Endothelial cell of umbilical vein (primary cell): ENCODE measurements at regions not wholly inside any gene's neighbourhood (a gene's known extent, or its start where the extent isn't known, plus 50 kb on each side); places are given as distances from the start of the nearest gene placed in this dataset.

ENCODE experiments used
- BruUV-seq: library from RNA; stranded (reverse); fragments of 400-500 nt; replicated peaks from 2 replicates; lab custom pipeline; 2021; lab: Mats Ljungman, UMichigan
- CTCF ChIA-PET: fragments of 300-600, 350-600 bp; sonication (Branson Sonifier 250); formaldehyde crosslinking; loops from one replicate; lab custom pipeline; 2021; ENCODE audit warnings: antibody characterized with exemption, inconsistent platforms; lab: Charles Lee
- POLR2A ChIA-PET: fragments of 300-600, 350-600 bp; sonication (Branson Sonifier 250); formaldehyde crosslinking; loops from one replicate; lab custom pipeline; 2021; ENCODE audit warnings: antibody characterized with exemption, inconsistent platforms; lab: Charles Lee
- DNase-seq: peaks from one replicate; pipeline ENCODE4 v3.0.0-alpha.2; 2011; ENCODE audit warnings: low read depth, low spot score
- FAIRE-seq: peaks from 2 replicates; lab custom pipeline; 2011; peaks lifted over from hg19 to GRCh38; lab: Jason Lieb, UNC
- H2AFZ ChIP-seq: 2 replicates; pipeline ENCODE4 v1.6.0; 2012; ENCODE audit warnings: low read depth, low read length, control low read depth, inconsistent platforms
- H3K27ac ChIP-seq: 2 replicates; pipeline ENCODE4 v1.5.1; 2011; ENCODE audit warnings: low read depth, mild to moderate bottlenecking, control low read depth, low read length, moderate library complexity; ENCODE audit not compliant: insufficient read depth
- H3K27me3 ChIP-seq, 2 experiments: 2 replicates each; pipeline versions ENCODE4 v1.6.0 to v1.6.1; 2011; ENCODE audit warnings: low read length in 2 of 2, mixed read lengths in 1 of 2; ENCODE audit not compliant: control insufficient read depth in 2 of 2, insufficient read depth in 2 of 2
- H3K36me3 ChIP-seq, 2 experiments: 2 replicates in 1 of 2; 3 replicates in 1 of 2; pipeline ENCODE4 v1.5.1; 2011; ENCODE audit warnings: low read length in 2 of 2, mild to moderate bottlenecking in 1 of 2, moderate library complexity in 1 of 2; ENCODE audit not compliant: control insufficient read depth in 2 of 2, insufficient read depth in 2 of 2; ENCODE audit errors: extremely low read depth in 1 of 2
- H3K4me1 ChIP-seq: 3 replicates; pipeline ENCODE4 v1.5.1; 2011; ENCODE audit warnings: mild to moderate bottlenecking, low read length; ENCODE audit not compliant: control insufficient read depth, insufficient read depth; ENCODE audit errors: extremely low read depth
- H3K4me2 ChIP-seq: 2 replicates; pipeline ENCODE4 v1.6.1; 2011; ENCODE audit warnings: low read length, control low read depth, mixed read lengths; ENCODE audit not compliant: insufficient read depth
- H3K4me3 ChIP-seq, 3 experiments: fragments of 200-600 bp in 1 of 3; sonication (generic), shearing (Covaris generic) in 1 of 3; replicated peaks in 1 of 3; 2 replicates each; pipeline ENCODE4 v1.5.1; 2011 to 2016; ENCODE audit warnings: control low read depth in 3 of 3, low read length in 3 of 3, mild to moderate bottlenecking in 2 of 3, inconsistent platforms in 1 of 3, low read depth in 1 of 3, moderate library complexity in 1 of 3; ENCODE audit not compliant: insufficient read depth in 1 of 3
- H3K79me2 ChIP-seq: 2 replicates; pipeline ENCODE4 v1.6.0; 2012; ENCODE audit warnings: low read length, inconsistent platforms; ENCODE audit not compliant: control insufficient read depth, insufficient read depth
- H3K9ac ChIP-seq: replicated peaks from 2 replicates; pipeline ENCODE3; 2011; ENCODE audit warnings: low read length, control low read depth; ENCODE audit not compliant: insufficient read depth; ENCODE audit errors: extremely low read depth
- H3K9me1 ChIP-seq: replicated peaks from 3 replicates; pipeline ENCODE4 v1.6.0; 2011; ENCODE audit warnings: mild to moderate bottlenecking, low read length; ENCODE audit not compliant: control insufficient read depth, insufficient read depth; ENCODE audit errors: extremely low read depth
- H3K9me3 ChIP-seq: replicated peaks from 2 replicates; pipeline ENCODE4 v1.5.1; 2012; ENCODE audit warnings: low read length, inconsistent platforms; ENCODE audit not compliant: control insufficient read depth, insufficient read depth
- H4K20me1 ChIP-seq: replicated peaks from 2 replicates; pipeline ENCODE3; 2011; ENCODE audit warnings: mild to moderate bottlenecking, low read length; ENCODE audit not compliant: control insufficient read depth, insufficient read depth; ENCODE audit errors: extremely low read depth
- EZH2 ChIP-seq: IDR thresholded peaks from 2 replicates; pipeline ENCODE4 v1.6.1; 2012; ENCODE audit warnings: borderline replicate concordance, low read depth, mild to moderate bottlenecking, moderate library complexity, low read length, inconsistent platforms; ENCODE audit not compliant: severe bottlenecking
- FOS ChIP-seq: IDR thresholded peaks from 2 replicates; pipeline ENCODE4 v1.6.1; 2011; ENCODE audit warnings: mild to moderate bottlenecking, low read length, moderate library complexity, borderline replicate concordance; ENCODE audit not compliant: insufficient read depth
- GATA2 ChIP-seq: IDR thresholded peaks from 2 replicates; pipeline ENCODE4 v1.7.0; 2011; ENCODE audit warnings: low read depth, mild to moderate bottlenecking, moderate library complexity, mixed read lengths, low read length; ENCODE audit not compliant: insufficient read length, insufficient read depth
- JUN ChIP-seq: IDR thresholded peaks from 2 replicates; pipeline ENCODE4 v1.6.1; 2011; ENCODE audit warnings: borderline replicate concordance, low read depth; ENCODE audit not compliant: insufficient read length, insufficient read depth
- MYC ChIP-seq: IDR thresholded peaks from one replicate; pipeline ENCODE4 v1.6.1; 2011; ENCODE audit warnings: mild to moderate bottlenecking, low read depth, low read length
- POLR2A ChIP-seq: IDR thresholded peaks from 2 replicates; pipeline ENCODE4 v1.6.1; 2012; ENCODE audit warnings: low read depth, mild to moderate bottlenecking, control low read depth, low read length
- POLR2AphosphoS5 ChIP-seq: IDR thresholded peaks from 2 replicates; pipeline ENCODE4 v1.6.1; 2012; ENCODE audit warnings: low read depth, mild to moderate bottlenecking, control low read depth, low read length, moderate library complexity; ENCODE audit not compliant: insufficient read depth
- dilution Hi-C: fragments of 300-500 bp; cut with MboI; formaldehyde crosslinking; loops from one replicate; pipeline ENCODE4 v1.15.0; 2019; ENCODE audit warnings: low sequenced_read_pairs; ENCODE audit not compliant: extremely low pct_ligation_motif_present
- intact Hi-C: fragments of 100-400 bp; cut with micrococcal nuclease; formaldehyde crosslinking; loops from one replicate; pipeline ENCODE4 v1.10.0; 2022
- TF ChIP-seq, protein P1 (sequence below): IDR thresholded peaks from 2 replicates; pipeline ENCODE4 v1.6.1; 2011; ENCODE audit not compliant: insufficient read depth, insufficient read length
- TF ChIP-seq, protein P2 (sequence below), 2 donors: IDR thresholded peaks; 1 replicate in 1 of 2; 2 replicates in 1 of 2; pipeline ENCODE4 v1.5.1; 2011; ENCODE audit warnings: low read length in 2 of 2, mild to moderate bottlenecking in 2 of 2, moderate library complexity in 2 of 2, control low read depth in 1 of 2, inconsistent platforms in 1 of 2, low read depth in 1 of 2; ENCODE audit not compliant: insufficient read depth in 1 of 2; ENCODE audit errors: extremely low read depth in 1 of 2

DNA sequence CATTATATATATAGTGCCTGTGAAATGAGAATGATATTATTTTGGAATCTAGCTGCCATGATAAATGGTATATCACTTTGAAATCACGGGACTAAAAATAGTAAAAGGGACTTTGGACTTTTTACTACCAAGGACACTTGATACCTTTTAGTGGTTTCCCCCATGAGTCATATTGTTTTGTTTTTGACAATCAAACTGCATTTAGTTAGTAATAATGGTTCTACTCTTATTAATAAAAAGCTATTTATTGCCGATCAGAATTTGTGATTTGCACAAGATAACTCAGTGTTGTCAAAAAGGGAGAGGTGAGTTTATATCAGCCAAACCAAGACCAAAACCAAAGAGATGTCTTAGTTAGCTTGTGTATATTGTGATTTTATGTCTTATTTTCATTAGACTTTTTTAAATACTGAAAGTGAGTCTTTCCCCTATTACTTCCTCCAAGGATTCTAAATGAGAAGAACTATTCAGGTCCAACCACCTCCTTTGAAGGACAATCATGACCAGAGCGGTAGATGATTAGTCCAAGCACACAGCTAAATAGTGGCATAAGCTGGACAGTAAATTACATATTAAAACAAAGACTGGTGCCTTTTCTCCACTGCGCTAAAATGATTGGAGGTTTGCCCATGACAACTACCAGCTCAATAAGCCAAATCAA is 281.7 kb upstream of the ESRRG start:
- intact Hi-C loops: no loop called here
- dilution Hi-C loops: no loop called here
- TF ChIP-seq MYC (no peak), POLR2AphosphoS5 (no peak), POLR2A (no peak), JUN (no peak), FOS (no peak), GATA2 (no peak), EZH2 (no peak)
- TF ChIP-seq, protein P1, sequence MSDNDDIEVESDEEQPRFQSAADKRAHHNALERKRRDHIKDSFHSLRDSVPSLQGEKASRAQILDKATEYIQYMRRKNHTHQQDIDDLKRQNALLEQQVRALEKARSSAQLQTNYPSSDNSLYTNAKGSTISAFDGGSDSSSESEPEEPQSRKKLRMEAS: no peak
- TF ChIP-seq, protein P2, sequence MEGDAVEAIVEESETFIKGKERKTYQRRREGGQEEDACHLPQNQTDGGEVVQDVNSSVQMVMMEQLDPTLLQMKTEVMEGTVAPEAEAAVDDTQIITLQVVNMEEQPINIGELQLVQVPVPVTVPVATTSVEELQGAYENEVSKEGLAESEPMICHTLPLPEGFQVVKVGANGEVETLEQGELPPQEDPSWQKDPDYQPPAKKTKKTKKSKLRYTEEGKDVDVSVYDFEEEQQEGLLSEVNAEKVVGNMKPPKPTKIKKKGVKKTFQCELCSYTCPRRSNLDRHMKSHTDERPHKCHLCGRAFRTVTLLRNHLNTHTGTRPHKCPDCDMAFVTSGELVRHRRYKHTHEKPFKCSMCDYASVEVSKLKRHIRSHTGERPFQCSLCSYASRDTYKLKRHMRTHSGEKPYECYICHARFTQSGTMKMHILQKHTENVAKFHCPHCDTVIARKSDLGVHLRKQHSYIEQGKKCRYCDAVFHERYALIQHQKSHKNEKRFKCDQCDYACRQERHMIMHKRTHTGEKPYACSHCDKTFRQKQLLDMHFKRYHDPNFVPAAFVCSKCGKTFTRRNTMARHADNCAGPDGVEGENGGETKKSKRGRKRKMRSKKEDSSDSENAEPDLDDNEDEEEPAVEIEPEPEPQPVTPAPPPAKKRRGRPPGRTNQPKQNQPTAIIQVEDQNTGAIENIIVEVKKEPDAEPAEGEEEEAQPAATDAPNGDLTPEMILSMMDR (IDR thresholded peaks at IDR 0.05; ENCODE audit: extremely low read depth in 1 of 2, insufficient read depth in 1 of 2, low read depth in 1 of 2, low read length in 2 of 2): no peak
- CTCF ChIA-PET: no interaction called here
- POLR2A ChIA-PET: no interaction called here
- Histone ChIP-seq H3K79me2 (no peaks in the 10 kb centered on the region), H2AFZ (no peak overlapping the region), H3K9me1 (no peaks in the 10 kb centered on the region), H3K4me3 (no peak overlapping the region), H3K27me3 (no peaks in the 10 kb centered on the region), H3K4me2 (no peak overlapping the region), H3K27ac (no peak overlapping the region), H3K9ac (no peak overlapping the region), H3K9me3 (peaks cover 3% of the 10 kb centered on the region), H4K20me1 (no peaks in the 10 kb centered on the region), H3K4me1 (no peaks in the 10 kb centered on the region), H3K36me3 (no peaks in the 10 kb centered on the region)
- FAIRE-seq (no peak), DNase-seq (no peak)
- BruUV-seq: no TSS peak
